Fibroblast of peridontal ligament (primary cell): ENCODE measurements at regions not wholly inside any gene's neighbourhood (a gene's known extent, or its start where the extent isn't known, plus 50 kb on each side); places are given as distances from the start of the nearest gene placed in this dataset.
A peak's percentile ranks its signal among the peaks of the same experiment; 100 is the strongest.
"Not testable (repeated sequence)": the region's sequence is repeated elsewhere in the genome, so short reads cannot be mapped to it uniquely, and the experiment has no call there.

ENCODE experiments used
- DNase-seq: peaks from one replicate; pipeline ENCODE4 v3.0.0-alpha.2; 2010; ENCODE audit errors: extremely low read depth

- DNase-seq = no peak
Observed at GRCh38 chr15:35209838-35210237, 124.7 kb upstream of the NANOGP8 start.

GRCh38 chr15:35208353-35208752 is 123.3 kb upstream of the NANOGP8 start:
- DNase-seq = no peak

GRCh38 chr15:35206060-35206675 is 121.1 kb upstream of the NANOGP8 start:
- DNase-seq = peak; percentile 7

- DNase-seq = no peak
Observed at GRCh38 chr15:35198197-35198596, 113.1 kb upstream of the NANOGP8 start.

- DNase-seq = no peak
Observed at GRCh38 chr15:35197754-35198153, 112.7 kb upstream of the NANOGP8 start.

- no peak for DNase-seq
Observed at GRCh38 chr15:35197306-35197705, 112.2 kb upstream of the NANOGP8 start.

GRCh38 chr15:35196273-35196672 is 111.2 kb upstream of the NANOGP8 start:
- no peak for DNase-seq

GRCh38 chr15:35195649-35196048 is 110.6 kb upstream of the NANOGP8 start:
- DNase-seq = no peak

- DNase-seq = no peak
Observed at GRCh38 chr15:35195031-35195430, 109.9 kb upstream of the NANOGP8 start.

GRCh38 chr15:35194296-35194695 is 109.2 kb upstream of the NANOGP8 start:
- DNase-seq = no peak

GRCh38 chr15:35191783-35192182 is 106.7 kb upstream of the NANOGP8 start:
- DNase-seq = no peak

- no peak for DNase-seq
Observed at GRCh38 chr15:35186346-35186745, 101.3 kb upstream of the NANOGP8 start.

GRCh38 chr15:35184646-35185045 is 99.6 kb upstream of the NANOGP8 start:
- DNase-seq = no peak

GRCh38 chr15:35182841-35183479 is 97.9 kb upstream of the NANOGP8 start:
- DNase-seq = no peak

GRCh38 chr15:35181538-35181937 is 96.4 kb upstream of the NANOGP8 start:
- DNase-seq = peak; percentile 31

- no peak for DNase-seq
Observed at GRCh38 chr15:35179739-35180138, 94.6 kb upstream of the NANOGP8 start.

- DNase-seq = not testable (repeated sequence)
Observed at GRCh38 chr15:35178186-35178585, 93.1 kb upstream of the NANOGP8 start.

- no peak for DNase-seq
Observed at GRCh38 chr15:35174948-35175347, 89.9 kb upstream of the NANOGP8 start.

- peak; percentile 55 for DNase-seq
Observed at GRCh38 chr15:35173444-35174118, 88.5 kb upstream of the NANOGP8 start.

- DNase-seq = peak; percentile 35
Observed at GRCh38 chr15:35170207-35170606, 85.1 kb upstream of the NANOGP8 start.

GRCh38 chr15:35168464-35168863 is 83.4 kb upstream of the NANOGP8 start:
- DNase-seq = peak; percentile 65

- no peak for DNase-seq
Observed at GRCh38 chr15:35167675-35168074, 82.6 kb upstream of the NANOGP8 start.

- no peak for DNase-seq
Observed at GRCh38 chr15:35166730-35167359, 81.8 kb upstream of the NANOGP8 start.
